Stimulated activated naive CD8-positive, alpha-beta T cell treated with anti-CD3 and anti-CD28 coated beads, Interleukin-15, amount 100 ng/mL, for 72 hours (primary cell): ENCODE measurements at regions not wholly inside any gene's neighbourhood (a gene's known extent, or its start where the extent isn't known, plus 50 kb on each side); places are given as distances from the start of the nearest gene placed in this dataset.

Experiments
- ATAC-seq: fragments of 150-1000 bp; cut with Tn5 transposase; 2 replicates; pipeline ENCODE4 v1.10.0; 2021; ENCODE audit warnings: mild to moderate bottlenecking, moderate library complexity
- DNase-seq, 2 donors: peaks; one replicate each; pipeline ENCODE4 v3.0.0; 2021 to 2022
- H3K27ac Mint-ChIP-seq, 2 donors: one replicate each; pipeline ENCODE4 v1.8.0; 2022; ENCODE audit warnings: mild to moderate bottlenecking in 2 of 2, mixed read lengths in 2 of 2, moderate library complexity in 2 of 2
- H3K27me3 Mint-ChIP-seq: one replicate; pipeline ENCODE4 v1.8.0; 2022; ENCODE audit warnings: mixed read lengths
- H3K4me1 Mint-ChIP-seq: one replicate; pipeline ENCODE4 v1.8.0; 2022; ENCODE audit warnings: mild to moderate bottlenecking, mixed read lengths
- H3K4me3 Mint-ChIP-seq, 2 donors: one replicate each; pipeline ENCODE4 v1.8.0; 2022; ENCODE audit warnings: mild to moderate bottlenecking in 2 of 2, mixed read lengths in 2 of 2, moderate library complexity in 1 of 2
- H3K9me3 Mint-ChIP-seq, 2 donors: one replicate each; pipeline ENCODE4 v1.8.0; 2022; ENCODE audit warnings: mixed read lengths in 2 of 2

GRCh38 chr3:25292595-25292994 lies 135.5 kb upstream of the RARB start:
- Mint-ChIP-seq H3K4me3 (no peak overlapping the region), H3K27ac (no peak overlapping the region), H3K4me1 (no peaks in the 10 kb centered on the region), H3K9me3 (peaks cover 4 to 7% of the 10 kb centered on the region in 2 donors), H3K27me3 (no peaks in the 10 kb centered on the region)
- ATAC-seq (no peak), DNase-seq (no peak)

- Mint-ChIP-seq H3K27me3 (no peaks in the 10 kb centered on the region), H3K9me3 (peaks cover 4 to 7% of the 10 kb centered on the region in 2 donors), H3K4me3 (no peak overlapping the region), H3K27ac (no peak overlapping the region), H3K4me1 (no peaks in the 10 kb centered on the region)
- DNase-seq (no peak), ATAC-seq (no peak)
Observed at GRCh38 chr3:25293736-25294135, 134.3 kb upstream of the RARB start.

- Mint-ChIP-seq H3K4me3 (no peak overlapping the region), H3K4me1 (no peaks in the 10 kb centered on the region), H3K27ac (no peak overlapping the region), H3K9me3 (peaks cover 4 to 7% of the 10 kb centered on the region in 2 donors), H3K27me3 (no peaks in the 10 kb centered on the region)
- no peak for DNase-seq
- no peak for ATAC-seq
Observed at GRCh38 chr3:25294169-25294805, 133.8 kb upstream of the RARB start.

- no peaks in the 10 kb centered on the region for H3K4me1 Mint-ChIP-seq
- no peak overlapping the region for H3K27ac Mint-ChIP-seq
- ATAC-seq: no peak
Observed at GRCh38 chr3:25297667-25298585, 130.1 kb upstream of the RARB start.

GRCh38 chr3:25300141-25300540 lies 127.9 kb upstream of the RARB start:
- no peak overlapping the region for H3K27ac Mint-ChIP-seq
- H3K4me1 Mint-ChIP-seq: no peaks in the 10 kb centered on the region
- no peak overlapping the region for H3K4me3 Mint-ChIP-seq
- no peaks in the 10 kb centered on the region for H3K27me3 Mint-ChIP-seq
- no peak for DNase-seq
- peaks cover 0 to 5% of the 10 kb centered on the region in 2 donors for H3K9me3 Mint-ChIP-seq
- ATAC-seq: no peak

More at GRCh38 chr3:25297667-25298585, 130.1 kb upstream of the RARB start:
- no peak for DNase-seq
- no peaks in the 10 kb centered on the region for H3K27me3 Mint-ChIP-seq
- peaks cover 4 to 7% of the 10 kb centered on the region in 2 donors for H3K9me3 Mint-ChIP-seq
- no peak overlapping the region for H3K4me3 Mint-ChIP-seq

- ATAC-seq: no peak
- H3K27me3 Mint-ChIP-seq: no peaks in the 10 kb centered on the region
- no peak for DNase-seq
- no peak overlapping the region for H3K27ac Mint-ChIP-seq
- H3K4me1 Mint-ChIP-seq: no peaks in the 10 kb centered on the region
- peaks cover 0 to 5% of the 10 kb centered on the region in 2 donors for H3K9me3 Mint-ChIP-seq
- no peak overlapping the region for H3K4me3 Mint-ChIP-seq
Observed at GRCh38 chr3:25304916-25305315, 123.1 kb upstream of the RARB start.

GRCh38 chr3:25306066-25306465 lies 122.0 kb upstream of the RARB start:
- peaks cover 0 to 5% of the 10 kb centered on the region in 2 donors for H3K9me3 Mint-ChIP-seq
- no peak overlapping the region for H3K4me3 Mint-ChIP-seq
- DNase-seq (no peak), ATAC-seq (no peak)
- H3K27me3 Mint-ChIP-seq: no peaks in the 10 kb centered on the region
- H3K27ac Mint-ChIP-seq: no peak overlapping the region
- no peaks in the 10 kb centered on the region for H3K4me1 Mint-ChIP-seq

- peaks cover 0 to 5% of the 10 kb centered on the region in 2 donors for H3K9me3 Mint-ChIP-seq
- no peak for ATAC-seq
- H3K27ac Mint-ChIP-seq: no peak overlapping the region
- H3K4me3 Mint-ChIP-seq: no peak overlapping the region
- H3K4me1 Mint-ChIP-seq: no peaks in the 10 kb centered on the region
- no peak for DNase-seq
- no peaks in the 10 kb centered on the region for H3K27me3 Mint-ChIP-seq
Observed at GRCh38 chr3:25306705-25307104, 121.4 kb upstream of the RARB start.

GRCh38 chr3:25313286-25313685 lies 114.8 kb upstream of the RARB start:
- Mint-ChIP-seq H3K27me3 (no peaks in the 10 kb centered on the region), H3K4me1 (no peaks in the 10 kb centered on the region), H3K27ac (no peak overlapping the region), H3K9me3 (no peaks in the 10 kb centered on the region), H3K4me3 (no peak overlapping the region)
- DNase-seq: no peak
- ATAC-seq: no peak

- no peak for DNase-seq
- H3K27ac Mint-ChIP-seq: no peak overlapping the region
Observed at GRCh38 chr3:25324954-25325655, 103.0 kb upstream of the RARB start.

GRCh38 chr3:25335356-25335755 lies 92.7 kb upstream of the RARB start:
- DNase-seq (no peak), ATAC-seq (no peak)
- Mint-ChIP-seq H3K4me1 (no peaks in the 10 kb centered on the region), H3K27ac (no peak overlapping the region), H3K4me3 (no peak overlapping the region), H3K9me3 (peaks cover 0 to 22% of the 10 kb centered on the region in 2 donors), H3K27me3 (no peaks in the 10 kb centered on the region)

More at GRCh38 chr3:25324954-25325655, 103.0 kb upstream of the RARB start:
- no peak overlapping the region for H3K4me3 Mint-ChIP-seq
- peaks cover 13 to 14% of the 10 kb centered on the region in 2 donors for H3K9me3 Mint-ChIP-seq
- H3K4me1 Mint-ChIP-seq: no peaks in the 10 kb centered on the region
- H3K27me3 Mint-ChIP-seq: no peaks in the 10 kb centered on the region
- no peak for ATAC-seq

- H3K4me3 Mint-ChIP-seq: no peak overlapping the region
- no peaks in the 10 kb centered on the region for H3K27me3 Mint-ChIP-seq
- H3K9me3 Mint-ChIP-seq: no peaks in the 10 kb centered on the region
- no peak for ATAC-seq
- H3K4me1 Mint-ChIP-seq: no peaks in the 10 kb centered on the region
- H3K27ac Mint-ChIP-seq: no peak overlapping the region
- no peak for DNase-seq
Observed at GRCh38 chr3:25338158-25338725, 89.8 kb upstream of the RARB start.

GRCh38 chr3:25339225-25339624 lies 88.8 kb upstream of the RARB start:
- Mint-ChIP-seq H3K9me3 (no peaks in the 10 kb centered on the region), H3K27ac (no peak overlapping the region), H3K27me3 (no peaks in the 10 kb centered on the region), H3K4me3 (no peak overlapping the region), H3K4me1 (no peaks in the 10 kb centered on the region)
- DNase-seq: no peak
- ATAC-seq: no peak

- H3K4me3 Mint-ChIP-seq: no peak overlapping the region
- no peaks in the 10 kb centered on the region for H3K4me1 Mint-ChIP-seq
- ATAC-seq (no peak), DNase-seq (no peak)
- no peaks in the 10 kb centered on the region for H3K9me3 Mint-ChIP-seq
- H3K27me3 Mint-ChIP-seq: no peaks in the 10 kb centered on the region
- no peak overlapping the region for H3K27ac Mint-ChIP-seq
Observed at GRCh38 chr3:25344670-25345069, 83.4 kb upstream of the RARB start.

- Mint-ChIP-seq H3K4me3 (no peak overlapping the region), H3K27me3 (no peaks in the 10 kb centered on the region), H3K4me1 (no peaks in the 10 kb centered on the region), H3K27ac (no peak overlapping the region), H3K9me3 (no peaks in the 10 kb centered on the region)
- no peak for ATAC-seq
- no peak for DNase-seq
Observed at GRCh38 chr3:25349095-25349494, 79.0 kb upstream of the RARB start.
